ENCODE measurements at regions not wholly inside any gene's neighbourhood (a gene's known extent, or its start where the extent isn't known, plus 50 kb on each side); places are given as distances from the start of the nearest gene placed in this dataset.

GRCh38 chr12:100708591-100708990, 86.0 kb upstream of the ANO4 start:
- no peak for TF ChIP-seq POLR2A (IDR thresholded peaks at IDR 0.05)
- TF ChIP-seq, protein P1, sequence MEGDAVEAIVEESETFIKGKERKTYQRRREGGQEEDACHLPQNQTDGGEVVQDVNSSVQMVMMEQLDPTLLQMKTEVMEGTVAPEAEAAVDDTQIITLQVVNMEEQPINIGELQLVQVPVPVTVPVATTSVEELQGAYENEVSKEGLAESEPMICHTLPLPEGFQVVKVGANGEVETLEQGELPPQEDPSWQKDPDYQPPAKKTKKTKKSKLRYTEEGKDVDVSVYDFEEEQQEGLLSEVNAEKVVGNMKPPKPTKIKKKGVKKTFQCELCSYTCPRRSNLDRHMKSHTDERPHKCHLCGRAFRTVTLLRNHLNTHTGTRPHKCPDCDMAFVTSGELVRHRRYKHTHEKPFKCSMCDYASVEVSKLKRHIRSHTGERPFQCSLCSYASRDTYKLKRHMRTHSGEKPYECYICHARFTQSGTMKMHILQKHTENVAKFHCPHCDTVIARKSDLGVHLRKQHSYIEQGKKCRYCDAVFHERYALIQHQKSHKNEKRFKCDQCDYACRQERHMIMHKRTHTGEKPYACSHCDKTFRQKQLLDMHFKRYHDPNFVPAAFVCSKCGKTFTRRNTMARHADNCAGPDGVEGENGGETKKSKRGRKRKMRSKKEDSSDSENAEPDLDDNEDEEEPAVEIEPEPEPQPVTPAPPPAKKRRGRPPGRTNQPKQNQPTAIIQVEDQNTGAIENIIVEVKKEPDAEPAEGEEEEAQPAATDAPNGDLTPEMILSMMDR (IDR thresholded peaks at IDR 0.05): no peak
